GM23338 (cell line): ENCODE measurements at regions not wholly inside any gene's neighbourhood (a gene's known extent, or its start where the extent isn't known, plus 50 kb on each side); places are given as distances from the start of the nearest gene placed in this dataset.
"Not testable (repeated sequence)": the region's sequence is repeated elsewhere in the genome, so short reads cannot be mapped to it uniquely, and the experiment has no call there.

Experiments used
- CREB1 ChIP-seq: fragments of 250-450 bp; sonication (Bioruptor Pico); IDR thresholded peaks from 2 replicates; pipeline ENCODE4 v1.5.0; 2020; ENCODE audit warnings: low read depth, mild to moderate bottlenecking, moderate library complexity
- CTCF ChIP-seq, 2 experiments: fragments of 200-600 bp in 1 of 2; sonication (generic) in 1 of 2; conservative IDR thresholded peaks; 2 replicates each; pipeline versions ENCODE4 v1.5.1 to v1.6.1; 2016 to 2017; ENCODE audit warnings: antibody characterized with exemption in 2 of 2, low read depth in 2 of 2, mild to moderate bottlenecking in 2 of 2, moderate library complexity in 1 of 2
- EZH2 ChIP-seq: fragments of 200-600 bp; sonication (generic); IDR thresholded peaks from one replicate; pipeline ENCODE4 v1.8.0; 2017; ENCODE audit warnings: antibody characterized with exemption, mild to moderate bottlenecking, low read depth; ENCODE audit not compliant: unreplicated experiment
- POLR2AphosphoS5 ChIP-seq: IDR thresholded peaks from 2 replicates; pipeline ENCODE4 v1.6.1; 2016; ENCODE audit warnings: antibody characterized with exemption, low read depth
- TF ChIP-seq, protein P1 (sequence below): IDR thresholded peaks from 2 replicates; pipeline ENCODE4 v1.6.1; 2016; ENCODE audit warnings: antibody characterized with exemption

- TF ChIP-seq, protein P1, sequence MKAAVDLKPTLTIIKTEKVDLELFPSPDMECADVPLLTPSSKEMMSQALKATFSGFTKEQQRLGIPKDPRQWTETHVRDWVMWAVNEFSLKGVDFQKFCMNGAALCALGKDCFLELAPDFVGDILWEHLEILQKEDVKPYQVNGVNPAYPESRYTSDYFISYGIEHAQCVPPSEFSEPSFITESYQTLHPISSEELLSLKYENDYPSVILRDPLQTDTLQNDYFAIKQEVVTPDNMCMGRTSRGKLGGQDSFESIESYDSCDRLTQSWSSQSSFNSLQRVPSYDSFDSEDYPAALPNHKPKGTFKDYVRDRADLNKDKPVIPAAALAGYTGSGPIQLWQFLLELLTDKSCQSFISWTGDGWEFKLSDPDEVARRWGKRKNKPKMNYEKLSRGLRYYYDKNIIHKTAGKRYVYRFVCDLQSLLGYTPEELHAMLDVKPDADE: not testable (repeated sequence)
- not testable (repeated sequence) for TF ChIP-seq CTCF (conservative IDR thresholded peaks at IDR 0.05; ENCODE audit: low read depth in 2 of 2); EZH2; CREB1 (CRISPR knock-in tag); POLR2AphosphoS5
Measured at GRCh38 chr2:131654107-131654506, 126.4 kb downstream of the CCDC74A start.
